HCEC 1CT (cell line): ENCODE measurements at regions not wholly inside any gene's neighbourhood (a gene's known extent, or its start where the extent isn't known, plus 50 kb on each side); places are given as distances from the start of the nearest gene placed in this dataset.
"Not testable (repeated sequence)": the region's sequence is repeated elsewhere in the genome, so short reads cannot be mapped to it uniquely, and the experiment has no call there.

ENCODE experiments used
- DNase-seq: peaks from one replicate; pipeline ENCODE4 v3.0.0-alpha.2; 2017

DNA sequence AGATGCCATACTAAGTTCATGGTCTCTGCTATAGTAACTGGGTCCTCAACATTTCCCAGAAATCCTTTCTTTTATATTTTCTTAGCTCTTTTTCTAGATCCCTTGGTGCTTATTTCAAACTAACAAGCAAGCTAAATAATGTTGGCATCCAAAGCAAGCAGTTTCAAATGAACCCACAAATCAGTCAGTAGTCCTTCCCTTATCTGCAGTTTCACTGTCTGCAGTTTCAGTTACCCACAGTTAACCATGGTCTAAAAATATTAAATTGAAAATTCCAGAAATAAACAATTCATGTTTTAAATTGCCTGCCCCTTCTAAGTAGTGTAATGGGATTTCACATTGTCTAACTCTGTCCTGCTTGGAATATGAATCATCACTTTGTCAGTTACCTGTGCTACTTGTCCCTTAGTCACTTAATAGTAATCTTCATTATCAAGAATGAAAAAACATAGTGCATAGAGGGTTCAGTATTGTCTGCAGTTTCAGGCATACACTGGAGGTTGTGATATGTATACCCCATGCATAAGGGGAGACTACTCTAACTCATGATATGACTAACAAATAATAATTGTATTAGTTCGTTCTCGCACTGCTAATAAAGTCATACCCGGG is 633.7 kb downstream of the MECOM start:
- no peak for DNase-seq

- no peak for DNase-seq
These were observed 634.8 kb downstream of the MECOM start for GRCh38 chr3:169028716-169029115.

DNA sequence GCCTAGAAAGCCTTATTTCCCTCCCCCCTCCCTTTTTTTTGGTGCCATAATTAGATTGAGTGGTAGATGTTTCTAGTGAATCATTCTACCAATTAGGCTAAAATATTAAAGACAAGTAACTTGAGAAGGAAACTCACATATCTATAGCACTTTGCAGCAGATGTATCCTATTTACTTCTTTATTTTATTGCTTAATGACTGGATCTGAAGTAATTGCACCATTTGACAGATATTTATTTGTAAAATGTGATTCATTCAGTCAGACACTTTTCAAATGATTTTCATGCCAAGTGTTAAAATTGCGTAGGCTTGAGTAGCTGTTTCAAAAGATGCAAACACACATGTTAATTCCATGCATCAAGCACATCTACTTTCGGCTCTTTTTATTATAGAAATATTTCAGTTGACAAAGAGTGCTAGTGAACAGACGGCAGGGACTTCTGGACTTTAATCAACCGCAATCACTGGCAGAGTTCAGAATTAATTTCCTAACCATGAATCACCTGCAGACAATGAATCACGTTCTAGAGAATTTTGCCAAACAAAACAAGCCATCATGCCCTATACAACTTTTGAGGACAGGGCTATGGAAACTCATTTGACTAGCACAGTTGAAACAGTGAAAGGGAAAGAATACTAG is 636.8 kb downstream of the MECOM start:
- peak; percentile 93 for DNase-seq

- DNase-seq = no peak
These were observed 641.1 kb downstream of the MECOM start for GRCh38 chr3:169022457-169022856.

GRCh38 chr3:169020371-169020770 is 643.1 kb downstream of the MECOM start:
- no peak for DNase-seq

DNA sequence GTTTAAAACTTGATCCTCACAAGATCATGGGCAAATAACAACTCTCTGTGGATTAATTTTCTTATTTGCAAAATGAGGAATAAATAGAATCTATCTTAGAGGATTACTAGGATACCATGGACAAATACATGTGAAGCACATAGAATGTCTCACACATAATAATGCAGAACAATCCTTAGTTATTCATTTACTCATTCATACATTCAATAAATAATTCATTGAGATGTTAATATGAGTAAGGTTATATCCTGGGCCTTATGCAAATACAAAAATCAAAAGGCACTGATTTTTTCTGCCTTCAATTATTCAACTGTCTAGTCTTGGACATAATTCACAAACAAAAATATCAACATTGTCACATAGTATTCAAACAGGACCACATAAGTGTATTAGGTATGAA is 654.1 kb downstream of the MECOM start:
- no peak for DNase-seq

DNA sequence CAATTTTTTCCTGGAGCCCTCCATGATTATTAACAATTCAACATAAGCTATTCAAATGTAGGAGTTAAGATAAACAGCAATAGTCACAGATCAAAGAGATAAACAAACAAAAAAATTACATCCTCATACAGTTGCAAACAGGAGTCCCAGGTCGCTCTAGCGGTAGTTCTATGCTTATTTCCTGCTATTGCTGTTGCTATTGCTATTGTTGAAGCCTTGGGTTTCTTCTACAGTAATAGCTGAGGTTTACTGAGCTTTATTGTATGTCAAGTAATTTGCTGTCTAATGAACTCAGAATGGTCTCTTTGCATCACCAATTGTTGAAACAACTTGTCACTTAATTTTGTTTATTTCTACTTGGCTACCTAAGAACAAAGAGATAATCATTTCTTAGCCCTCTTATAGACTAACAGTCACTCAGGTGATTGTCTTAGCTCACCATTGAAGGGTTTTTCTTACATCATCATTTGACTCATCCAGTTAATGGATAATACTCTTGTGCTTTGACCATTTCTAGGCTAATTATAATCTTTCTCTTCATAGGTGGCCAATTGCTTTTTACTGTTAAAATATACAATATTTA is 654.6 kb downstream of the MECOM start:
- DNase-seq = no peak

DNA sequence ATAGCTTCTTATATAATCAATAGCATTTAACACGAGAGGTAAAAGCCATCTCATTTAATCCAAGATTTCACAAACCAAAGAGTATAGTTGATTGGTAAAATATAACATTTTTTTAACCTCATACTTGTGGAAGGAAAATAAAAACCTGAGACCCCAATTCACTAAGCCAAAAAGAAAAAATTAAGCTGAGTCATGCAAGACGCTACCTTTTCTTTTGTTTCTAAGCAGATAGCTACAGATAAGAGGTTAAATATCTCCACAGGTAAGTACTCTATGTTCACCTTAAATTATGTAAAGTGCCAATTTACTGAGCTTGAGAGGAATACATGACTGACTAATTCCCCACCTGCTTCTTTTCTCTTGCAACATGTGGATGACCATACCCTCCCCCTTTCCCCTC is 656.4 kb downstream of the MECOM start:
- no peak for DNase-seq

DNA sequence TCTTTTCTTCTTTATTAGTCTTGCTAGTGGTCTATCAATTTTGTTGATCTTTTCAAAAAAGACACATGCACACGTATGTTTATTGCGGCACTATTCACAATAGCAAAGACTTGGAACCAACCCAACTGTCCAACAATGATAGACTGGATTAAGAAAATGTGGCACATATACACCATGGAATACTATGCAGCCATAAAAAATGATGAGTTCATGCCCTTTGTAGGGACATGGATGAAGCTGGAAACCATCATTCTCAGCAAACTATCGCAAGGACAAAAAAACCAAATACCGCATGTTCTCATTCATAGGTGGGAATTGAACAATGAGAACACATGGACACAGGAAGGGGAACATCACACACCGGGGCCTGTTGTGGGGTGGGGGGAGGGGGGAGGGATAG is 657.1 kb downstream of the MECOM start:
- DNase-seq = not testable (repeated sequence)

DNA sequence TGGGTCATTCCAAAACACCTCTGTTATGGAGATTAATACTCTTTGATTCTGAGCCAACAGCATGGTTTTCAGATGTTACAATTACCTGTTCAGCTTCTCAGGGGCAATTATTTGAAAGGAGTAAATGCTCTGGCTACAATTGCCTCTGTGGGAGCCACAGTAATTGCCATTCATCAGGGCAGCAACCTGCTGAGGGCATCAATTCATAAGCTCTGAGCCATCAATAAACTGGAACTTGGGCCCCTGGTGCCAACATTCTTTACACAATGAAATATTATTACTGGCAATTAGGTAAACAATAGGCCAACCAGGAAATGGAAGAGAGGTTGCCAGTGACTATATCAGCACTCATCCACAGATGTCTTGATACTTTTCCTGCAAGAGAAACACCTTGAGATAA is 660.8 kb downstream of the MECOM start:
- DNase-seq = no peak

GRCh38 chr3:168998792-168999191 is 664.7 kb downstream of the MECOM start:
- DNase-seq = no peak

- DNase-seq = no peak
These were observed 666.0 kb downstream of the MECOM start for GRCh38 chr3:168997488-168997887.

DNA sequence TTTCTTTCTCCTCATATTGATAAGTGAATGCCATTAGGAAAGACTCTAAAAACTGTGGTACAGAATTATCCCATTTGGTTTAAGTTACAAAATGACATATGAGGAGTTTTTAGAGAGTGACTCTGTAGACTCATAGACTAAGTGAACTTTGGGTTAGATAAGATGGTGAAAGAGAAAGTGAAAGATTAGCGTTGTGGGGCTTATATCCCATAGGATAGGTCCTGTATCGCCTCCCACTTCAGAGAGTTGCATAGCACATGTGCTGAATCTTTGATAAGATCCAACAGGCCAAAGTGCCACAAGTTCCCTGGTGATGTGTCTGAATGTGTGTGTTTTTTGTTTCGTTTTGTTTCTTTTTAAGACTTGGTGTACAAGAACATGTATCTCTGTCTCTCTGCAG is 666.9 kb downstream of the MECOM start:
- no peak for DNase-seq

- no peak for DNase-seq
These were observed 668.4 kb downstream of the MECOM start for GRCh38 chr3:168995129-168995528.

- no peak for DNase-seq
These were observed 671.7 kb downstream of the MECOM start for GRCh38 chr3:168991803-168992202.

DNA sequence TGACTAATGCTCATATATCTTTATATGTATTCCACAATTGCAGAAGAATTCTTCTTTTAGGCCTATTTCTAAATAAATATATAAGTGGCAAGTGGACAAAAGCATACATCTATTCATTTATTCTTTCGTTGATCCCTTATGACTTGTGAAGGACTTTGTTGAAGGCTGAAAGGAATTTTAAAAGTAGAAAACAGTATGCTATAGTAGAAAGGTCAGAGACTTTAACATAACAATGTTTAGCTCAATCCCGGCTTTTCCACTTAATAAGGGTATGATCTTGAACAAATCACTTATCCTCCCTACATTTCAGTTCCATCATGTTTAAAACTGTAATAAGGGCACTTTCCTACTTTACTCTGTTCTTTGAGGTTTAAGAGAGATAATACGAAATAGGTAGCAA is 672.9 kb downstream of the MECOM start:
- no peak for DNase-seq

DNA sequence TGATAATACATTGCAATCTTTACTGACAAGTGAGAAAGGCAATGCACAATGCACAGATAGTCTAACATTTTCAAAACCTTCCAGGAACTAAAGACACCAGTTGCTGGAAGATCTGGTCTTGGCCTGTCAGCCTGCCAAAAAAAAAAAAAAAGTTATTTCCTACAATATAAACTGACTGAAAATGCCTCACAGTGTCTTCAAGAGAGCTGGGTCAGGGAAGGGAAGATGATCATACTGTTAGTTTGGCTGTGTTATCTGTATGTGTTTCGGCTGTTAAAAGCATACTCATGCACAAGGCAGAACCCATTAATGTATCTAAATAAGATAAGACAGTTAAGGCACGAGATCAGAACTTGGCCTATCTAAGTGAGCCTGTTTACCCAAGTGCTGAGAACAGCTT is 673.4 kb downstream of the MECOM start:
- DNase-seq = no peak

GRCh38 chr3:168989396-168989795 is 674.1 kb downstream of the MECOM start:
- no peak for DNase-seq

DNA sequence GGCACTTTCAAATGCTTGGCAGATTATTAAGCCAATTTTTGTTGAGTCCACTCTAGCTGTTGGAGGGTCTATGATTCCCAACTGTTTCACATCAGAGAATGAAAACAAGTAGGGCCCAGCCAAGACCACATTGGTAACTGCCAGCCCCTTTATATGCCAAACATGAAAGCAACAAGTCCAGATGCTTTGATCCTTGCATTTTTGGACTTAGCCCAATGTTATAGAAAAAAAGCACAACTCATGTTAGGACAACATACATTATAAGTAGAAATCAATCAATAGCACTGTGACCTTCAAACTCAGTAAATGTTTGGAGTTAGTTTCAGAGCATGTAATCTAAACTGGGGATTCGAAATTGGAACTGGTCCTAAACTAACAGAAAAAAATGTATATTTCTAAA is 674.7 kb downstream of the MECOM start:
- DNase-seq = no peak

DNA sequence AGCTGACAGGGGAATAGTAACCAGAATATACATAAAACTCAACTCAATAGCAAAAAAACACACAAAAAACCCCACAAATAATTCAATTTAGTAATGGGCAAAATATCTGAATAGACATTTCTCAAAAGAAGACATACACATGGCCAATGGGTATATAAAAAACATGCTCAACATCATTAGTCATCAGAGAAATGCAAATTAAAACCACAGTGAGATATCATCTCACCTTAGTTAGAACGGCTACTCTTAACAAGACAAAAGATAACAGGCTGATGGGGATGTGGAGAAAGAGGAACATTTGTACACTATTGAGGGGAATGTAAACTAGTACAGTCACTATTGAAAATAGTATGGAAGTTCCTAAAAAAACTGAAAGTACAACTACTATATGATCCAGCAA is 678.6 kb downstream of the MECOM start:
- DNase-seq = no peak

- DNase-seq = no peak
These were observed 680.5 kb downstream of the MECOM start for GRCh38 chr3:168983046-168983445.

DNA sequence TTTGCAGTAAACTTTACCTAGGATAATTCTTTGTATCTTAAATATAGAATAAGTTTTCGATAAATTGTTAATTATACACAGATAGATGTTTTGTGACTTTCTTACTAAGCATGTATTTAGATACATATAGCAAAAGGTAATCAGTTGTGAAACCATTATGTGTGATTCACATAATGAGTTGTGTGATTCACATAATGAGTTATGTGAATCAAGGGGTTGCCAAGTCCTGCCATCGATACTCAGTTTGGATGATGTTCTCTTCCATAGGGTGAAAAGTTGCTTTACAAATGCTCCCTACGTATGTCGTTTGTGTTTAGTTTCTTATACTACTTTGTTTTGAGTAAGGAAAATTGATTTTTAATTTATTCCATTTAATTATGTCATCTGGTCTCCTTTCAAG is 682.1 kb downstream of the MECOM start:
- DNase-seq = peak; percentile 37

DNA sequence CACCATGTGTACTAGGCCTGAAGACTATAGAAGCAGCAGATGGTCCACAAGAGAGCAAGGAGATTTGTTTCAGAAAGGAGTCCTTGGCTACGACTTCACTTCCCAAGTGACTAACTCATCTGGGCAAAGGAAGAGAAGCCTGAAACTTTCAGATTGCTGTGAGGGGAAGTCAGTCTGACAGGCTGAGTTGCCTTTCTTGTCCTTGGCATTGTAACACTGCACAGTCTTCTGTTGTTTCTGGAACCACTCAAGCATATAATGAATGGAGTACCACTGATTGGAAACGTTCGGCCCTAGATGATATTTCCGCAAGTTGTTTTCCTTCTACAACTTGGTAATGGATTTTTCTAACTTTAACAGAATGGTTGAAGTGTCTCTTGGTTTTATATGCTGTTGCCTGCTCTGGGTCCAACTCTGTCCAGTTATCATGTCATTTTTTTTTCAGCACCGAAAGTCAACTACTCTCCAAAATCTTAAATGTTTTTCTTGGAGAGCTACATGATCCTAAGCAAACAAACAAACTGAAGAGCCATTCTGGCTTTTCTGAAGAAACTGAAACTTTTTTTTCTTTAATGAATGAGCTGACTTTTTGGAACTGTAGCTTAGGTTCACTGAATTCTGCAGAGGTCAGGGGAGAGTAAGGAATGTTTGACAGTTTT is 685.7 kb downstream of the MECOM start:
- DNase-seq = no peak

DNA sequence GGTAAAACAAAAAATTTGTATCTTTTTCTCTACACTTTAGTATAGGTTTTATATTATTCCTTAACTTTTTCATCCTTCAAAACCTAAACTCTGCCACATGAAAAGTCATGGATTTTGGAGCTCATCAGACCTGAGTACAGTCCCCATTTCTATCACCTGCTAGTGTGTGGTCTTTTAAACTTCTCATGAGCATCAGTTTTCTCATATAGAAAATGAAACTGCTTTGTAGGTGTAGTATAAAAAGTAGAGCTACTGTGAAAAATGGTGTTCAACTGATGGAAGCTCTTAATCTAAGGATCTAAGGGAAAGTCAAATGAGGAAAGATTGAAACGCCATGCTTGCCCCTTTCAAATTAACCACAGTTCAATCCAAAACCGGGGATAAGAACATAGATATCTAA is 686.5 kb downstream of the MECOM start:
- no peak for DNase-seq
